K562 (cell line): ENCODE measurements at regions not wholly inside any gene's neighbourhood (a gene's known extent, or its start where the extent isn't known, plus 50 kb on each side); places are given as distances from the start of the nearest gene placed in this dataset.

ENCODE experiments used
- ATAC-seq: fragments of 200-7000 bp; cut with Tn5 transposase; 3 replicates; pipeline ENCODE4 v1.9.1; 2020; ENCODE audit warnings: moderate library complexity
- BruUV-seq: library from RNA; stranded (reverse); fragments of 400-500 nt; replicated peaks from 2 replicates; lab custom pipeline; 2021; lab: Mats Ljungman, UMichigan
- CTCF ChIA-PET: fragments of 300-600 bp; formaldehyde crosslinking; extraction: SDS; loops from one replicate; lab custom pipeline; 2021; ENCODE audit warnings: low intra/inter-chr PET ratio; lab: Yijun Ruan, JAX
- POLR2A ChIA-PET: fragments of 300-600, 350-650 bp; sonication (Branson Sonifier 250); formaldehyde crosslinking; extraction: SDS; loops from one replicate; lab custom pipeline; 2021; ENCODE audit warnings: antibody characterized with exemption, inconsistent platforms; lab: Yijun Ruan, JAX
- DNase-seq, 4 experiments: peaks; one replicate each; pipeline versions ENCODE4 v3.0.0 to v3.0.0-alpha.2; 2011 to 2018; ENCODE audit warnings: low spot score in 3 of 4, mixed read lengths in 3 of 4; ENCODE audit errors: extremely low read depth in 1 of 4
- FAIRE-seq: peaks from 2 replicates; lab custom pipeline; 2011; peaks lifted over from hg19 to GRCh38; lab: Jason Lieb, UNC
- H2AFZ ChIP-seq: 2 replicates; pipeline ENCODE4 v1.6.0; 2011; ENCODE audit warnings: low read depth, low read length, control low read depth, inconsistent platforms
- H3K27ac ChIP-seq: fragments of 200-600 bp; 3 replicates; pipeline ENCODE4 v1.8.0; 2011; ENCODE audit warnings: low read depth, mild to moderate bottlenecking, control low read depth, inconsistent platforms, low read length, moderate library complexity, mixed read lengths; ENCODE audit errors: extremely low read depth
- H3K27me3 ChIP-seq, 2 experiments: fragments of 300-600 bp in 1 of 2; 2 replicates in 1 of 2; 3 replicates in 1 of 2; pipeline versions ENCODE4 v1.6.0 to v1.8.0; 2011; ENCODE audit warnings: inconsistent platforms in 2 of 2, low read length in 2 of 2, mild to moderate bottlenecking in 1 of 2, mixed read lengths in 1 of 2, moderate library complexity in 1 of 2; ENCODE audit not compliant: control insufficient read depth in 2 of 2, insufficient read depth in 2 of 2
- H3K36me3 ChIP-seq: fragments of 300-600 bp; 3 replicates; pipeline ENCODE4 v1.8.0; 2011; ENCODE audit warnings: mild to moderate bottlenecking, low read length, inconsistent platforms; ENCODE audit not compliant: control insufficient read depth, insufficient read depth
- H3K4me1 ChIP-seq, 2 experiments: fragments of 200-600 bp in 1 of 2; replicated peaks in 1 of 2; 2 replicates in 1 of 2; 3 replicates in 1 of 2; pipeline versions ENCODE4 v1.5.1 to v1.8.0; 2011; ENCODE audit warnings: inconsistent platforms in 2 of 2, low read length in 2 of 2, mild to moderate bottlenecking in 1 of 2, mixed read lengths in 1 of 2, moderate library complexity in 1 of 2; ENCODE audit not compliant: control insufficient read depth in 2 of 2, insufficient read depth in 2 of 2
- H3K4me2 ChIP-seq: 2 replicates; pipeline ENCODE4 v1.6.1; 2011; ENCODE audit warnings: low read length, control low read depth, inconsistent platforms, mixed read lengths; ENCODE audit not compliant: insufficient read depth
- H3K4me3 ChIP-seq: fragments of 200-600 bp; sonication (generic), shearing (Covaris generic); 2 replicates; pipeline ENCODE4 v1.5.1; 2016; ENCODE audit warnings: control low read depth, inconsistent platforms
- H3K79me2 ChIP-seq: fragments of 200-600 bp; 3 replicates; pipeline ENCODE4 v1.8.0; 2011; ENCODE audit warnings: low read length, inconsistent platforms; ENCODE audit not compliant: control insufficient read depth, insufficient read depth
- H3K9ac ChIP-seq, 2 experiments: 2 replicates each; pipeline versions ENCODE4 v1.6.0 to v1.6.1; 2011; ENCODE audit warnings: low read depth in 2 of 2, low read length in 2 of 2, control low read depth in 1 of 2, inconsistent platforms in 1 of 2, mild to moderate bottlenecking in 1 of 2, mixed read lengths in 1 of 2; ENCODE audit not compliant: insufficient read depth in 1 of 2
- H3K9me1 ChIP-seq: one replicate; pipeline ENCODE4 v1.6.0; 2011; ENCODE audit warnings: inconsistent platforms, mild to moderate bottlenecking, low read length, moderate library complexity; ENCODE audit not compliant: control insufficient read depth, insufficient read depth
- H3K9me3 ChIP-seq: replicated peaks from 2 replicates; pipeline ENCODE4 v1.5.1; 2011; ENCODE audit warnings: low read depth, low read length, inconsistent platforms; ENCODE audit not compliant: control insufficient read depth, insufficient read depth
- H4K20me1 ChIP-seq: replicated peaks from 2 replicates; pipeline ENCODE4 v1.6.1; 2011; ENCODE audit warnings: low read length, inconsistent platforms, mixed read lengths; ENCODE audit not compliant: control insufficient read depth, insufficient read depth
- BDP1 ChIP-seq: IDR thresholded peaks from 3 replicates; pipeline ENCODE4 v1.6.1; 2011; ENCODE audit not compliant: insufficient read length, insufficient read depth
- CBX5 ChIP-seq: IDR thresholded peaks from 2 replicates; pipeline ENCODE4 v1.6.1; 2014; ENCODE audit warnings: low read depth, borderline replicate concordance
- DDX20 ChIP-seq: fragments of 450-650 bp; IDR thresholded peaks from 2 replicates; pipeline ENCODE4 v1.6.1; 2016; ENCODE audit warnings: missing genetic modification characterization, low read depth, mild to moderate bottlenecking, missing compliant biosample characterization, moderate library complexity
- ELF4 ChIP-seq: fragments of 450-650 bp; formaldehyde crosslinking; IDR thresholded peaks from 2 replicates; pipeline ENCODE4 v1.4.0; 2022; ENCODE audit warnings: missing genetic modification characterization
- GTF2B ChIP-seq: IDR thresholded peaks from 2 replicates; pipeline ENCODE4 v1.6.1; 2011; ENCODE audit not compliant: insufficient read length; ENCODE audit errors: extremely low read depth
- HCFC1 ChIP-seq: IDR thresholded peaks from 2 replicates; pipeline ENCODE4 v1.6.1; 2012; ENCODE audit warnings: low read depth, low read length, improper control_type of control experiment
- KDM1A ChIP-seq, 2 experiments: fragments of 450-650 bp; IDR thresholded peaks; 2 replicates each; pipeline ENCODE4 v1.6.1; 2016; ENCODE audit warnings: mild to moderate bottlenecking in 2 of 2
- LEF1 ChIP-seq: fragments of 450-650 bp; IDR thresholded peaks from 2 replicates; pipeline ENCODE4 v1.6.1; 2016; ENCODE audit warnings: mild to moderate bottlenecking
- MTA1 ChIP-seq: fragments of 450-650 bp; IDR thresholded peaks from 2 replicates; pipeline ENCODE4 v1.6.1; 2017; ENCODE audit warnings: borderline replicate concordance
- PTRF ChIP-seq: fragments of 450-650 bp; IDR thresholded peaks from 2 replicates; pipeline ENCODE4 v1.6.1; 2016; ENCODE audit warnings: mild to moderate bottlenecking, missing genetic modification characterization, missing compliant biosample characterization
- TOE1 ChIP-seq, 2 experiments: fragments of 450-650 bp in 1 of 2; sonication (generic) in 1 of 2; formaldehyde crosslinking in 1 of 2; IDR thresholded peaks; 2 replicates each; pipeline versions ENCODE4 v1.7.1 to v1.8.0; 2016 to 2022; ENCODE audit warnings: borderline replicate concordance in 2 of 2, mild to moderate bottlenecking in 2 of 2, antibody characterized with exemption in 1 of 2, inconsistent platforms in 1 of 2, low read depth in 1 of 2, missing genetic modification reagents in 1 of 2, moderate library complexity in 1 of 2
- WHSC1 ChIP-seq: IDR thresholded peaks from one replicate; pipeline ENCODE4 v1.6.1; 2012; ENCODE audit warnings: low read length, control low read depth, inconsistent platforms
- XRCC4 ChIP-seq: IDR thresholded peaks from one replicate; pipeline ENCODE4 v1.6.1; 2011; ENCODE audit not compliant: insufficient read depth, insufficient read length; ENCODE audit errors: extremely low read depth
- ZNF384 ChIP-seq: IDR thresholded peaks from 2 replicates; pipeline ENCODE4 v1.6.1; 2012; ENCODE audit warnings: low read depth, low read length, improper control_type of control experiment
- ZNF41 ChIP-seq: fragments of 250-450 bp; sonication (Bioruptor Pico); conservative IDR thresholded peaks from 2 replicates; pipeline ENCODE4 v1.4.0; 2020; ENCODE audit warnings: mild to moderate bottlenecking
- WGBS: fragments of 100-300 bp; shearing (Covaris generic); methylation state at CpG from one replicate; pipeline ENCODE4 v1.1.6; 2016; ENCODE audit warnings: low coverage, mixed read lengths; ENCODE audit not compliant: insufficient coverage; ENCODE audit errors: missing lambda C conversion rate; 5-methylcytosine and 5-hydroxymethylcytosine counted together
- in situ Hi-C: fragments of 300-500 bp; cut with MboI; formaldehyde crosslinking; loops from 4 replicates; pipeline ENCODE4 v1.15.0; 2018; ENCODE audit warnings: inconsistent platforms, mixed read lengths
- intact Hi-C: fragments of 100-400 bp; cut with micrococcal nuclease; formaldehyde crosslinking; loops from 2 replicates; pipeline ENCODE4 v1.14.2; 2022
- TF ChIP-seq, protein P1 (sequence below), 2 experiments: fragments of 450-650 bp; IDR thresholded peaks; 2 replicates each; pipeline ENCODE4 v1.6.1; 2018; ENCODE audit warnings: mild to moderate bottlenecking in 2 of 2, low read depth in 1 of 2; ENCODE audit not compliant: partially characterized antibody in 2 of 2

GRCh38 chr18:44536046-44536445 lies 144.6 kb upstream of the SETBP1 start:
- Histone ChIP-seq H3K9me1 (no peaks in the 10 kb centered on the region), H3K4me2 (no peak overlapping the region), H3K9me3 (no peaks in the 10 kb centered on the region), H3K9ac (no peak overlapping the region), H2AFZ (no peak overlapping the region), H3K27ac (no peak overlapping the region), H3K4me1 (no peaks in the 10 kb centered on the region), H3K27me3 (no peaks in the 10 kb centered on the region), H4K20me1 (no peaks in the 10 kb centered on the region), H3K79me2 (no peaks in the 10 kb centered on the region), H3K4me3 (no peak overlapping the region), H3K36me3 (no peaks in the 10 kb centered on the region)
- ATAC-seq (no peak), FAIRE-seq (no peak), DNase-seq (no peak)
- intact Hi-C loops (no loop called here), in situ Hi-C loops (no loop called here)
- POLR2A ChIA-PET: no interaction called here
- no peak for TF ChIP-seq MTA1
- no peak for TF ChIP-seq XRCC4
- TF ChIP-seq HCFC1: no peak
- TF ChIP-seq KDM1A (IDR thresholded peaks at IDR 0.05): no peak
- TF ChIP-seq PTRF (tag): no peak
- no peak for TF ChIP-seq BDP1
- TF ChIP-seq DDX20 (tag): no peak
- TF ChIP-seq ELF4: no peak
- TF ChIP-seq GTF2B: no peak
- no peak for TF ChIP-seq ZNF41 (CRISPR knock-in tag)
- no peak for TF ChIP-seq LEF1
- TF ChIP-seq WHSC1: no peak
- TF ChIP-seq, protein P1, sequence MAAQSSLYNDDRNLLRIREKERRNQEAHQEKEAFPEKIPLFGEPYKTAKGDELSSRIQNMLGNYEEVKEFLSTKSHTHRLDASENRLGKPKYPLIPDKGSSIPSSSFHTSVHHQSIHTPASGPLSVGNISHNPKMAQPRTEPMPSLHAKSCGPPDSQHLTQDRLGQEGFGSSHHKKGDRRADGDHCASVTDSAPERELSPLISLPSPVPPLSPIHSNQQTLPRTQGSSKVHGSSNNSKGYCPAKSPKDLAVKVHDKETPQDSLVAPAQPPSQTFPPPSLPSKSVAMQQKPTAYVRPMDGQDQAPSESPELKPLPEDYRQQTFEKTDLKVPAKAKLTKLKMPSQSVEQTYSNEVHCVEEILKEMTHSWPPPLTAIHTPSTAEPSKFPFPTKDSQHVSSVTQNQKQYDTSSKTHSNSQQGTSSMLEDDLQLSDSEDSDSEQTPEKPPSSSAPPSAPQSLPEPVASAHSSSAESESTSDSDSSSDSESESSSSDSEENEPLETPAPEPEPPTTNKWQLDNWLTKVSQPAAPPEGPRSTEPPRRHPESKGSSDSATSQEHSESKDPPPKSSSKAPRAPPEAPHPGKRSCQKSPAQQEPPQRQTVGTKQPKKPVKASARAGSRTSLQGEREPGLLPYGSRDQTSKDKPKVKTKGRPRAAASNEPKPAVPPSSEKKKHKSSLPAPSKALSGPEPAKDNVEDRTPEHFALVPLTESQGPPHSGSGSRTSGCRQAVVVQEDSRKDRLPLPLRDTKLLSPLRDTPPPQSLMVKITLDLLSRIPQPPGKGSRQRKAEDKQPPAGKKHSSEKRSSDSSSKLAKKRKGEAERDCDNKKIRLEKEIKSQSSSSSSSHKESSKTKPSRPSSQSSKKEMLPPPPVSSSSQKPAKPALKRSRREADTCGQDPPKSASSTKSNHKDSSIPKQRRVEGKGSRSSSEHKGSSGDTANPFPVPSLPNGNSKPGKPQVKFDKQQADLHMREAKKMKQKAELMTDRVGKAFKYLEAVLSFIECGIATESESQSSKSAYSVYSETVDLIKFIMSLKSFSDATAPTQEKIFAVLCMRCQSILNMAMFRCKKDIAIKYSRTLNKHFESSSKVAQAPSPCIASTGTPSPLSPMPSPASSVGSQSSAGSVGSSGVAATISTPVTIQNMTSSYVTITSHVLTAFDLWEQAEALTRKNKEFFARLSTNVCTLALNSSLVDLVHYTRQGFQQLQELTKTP (IDR thresholded peaks at IDR 0.05; ENCODE audit: low read depth in 1 of 2, partially characterized antibody in 2 of 2): no peak
- TF ChIP-seq ZNF384: no peak
- TF ChIP-seq TOE1 (IDR thresholded peaks at IDR 0.05; ENCODE audit: borderline replicate concordance): no peak
- no peak for TF ChIP-seq TOE1 (CRISPR knock-in tag; IDR thresholded peaks at IDR 0.05; ENCODE audit: borderline replicate concordance, low read depth)
- TF ChIP-seq CBX5: no peak
- 0% methylated on average over 1 of the region's 1 CpG for WGBS
- CTCF ChIA-PET: no interaction called here
- no TSS peak for BruUV-seq
